K562 (cell line): ENCODE measurements at regions not wholly inside any gene's neighbourhood (a gene's known extent, or its start where the extent isn't known, plus 50 kb on each side); places are given as distances from the start of the nearest gene placed in this dataset.

ENCODE experiments used
- CC2D1A ChIP-seq: fragments of 450-650 bp; IDR thresholded peaks from 2 replicates; pipeline ENCODE4 v1.6.1; 2017; ENCODE audit warnings: mild to moderate bottlenecking
- ZNF134 ChIP-seq: fragments of 250-450 bp; sonication (Bioruptor Pico); conservative IDR thresholded peaks from 2 replicates; pipeline ENCODE4 v1.4.0; 2020
- ZNF143 ChIP-seq: sonication (generic); formaldehyde crosslinking; IDR thresholded peaks from 2 replicates; pipeline ENCODE4 v1.9.0; 2022; ENCODE audit warnings: mild to moderate bottlenecking, missing genetic modification reagents
- TF ChIP-seq, protein P1 (sequence below), 2 experiments: fragments of 450-650 bp; IDR thresholded peaks; 2 replicates each; pipeline ENCODE4 v1.6.1; 2016; ENCODE audit warnings: mild to moderate bottlenecking in 2 of 2, borderline replicate concordance in 1 of 2, low read depth in 1 of 2, moderate library complexity in 1 of 2
- TF ChIP-seq, protein P2 (sequence below): fragments of 250-450 bp; sonication (Bioruptor Pico); IDR thresholded peaks from 2 replicates; pipeline ENCODE4 v1.8.0; 2022; ENCODE audit warnings: inconsistent platforms, mild to moderate bottlenecking, moderate library complexity, borderline replicate concordance

DNA sequence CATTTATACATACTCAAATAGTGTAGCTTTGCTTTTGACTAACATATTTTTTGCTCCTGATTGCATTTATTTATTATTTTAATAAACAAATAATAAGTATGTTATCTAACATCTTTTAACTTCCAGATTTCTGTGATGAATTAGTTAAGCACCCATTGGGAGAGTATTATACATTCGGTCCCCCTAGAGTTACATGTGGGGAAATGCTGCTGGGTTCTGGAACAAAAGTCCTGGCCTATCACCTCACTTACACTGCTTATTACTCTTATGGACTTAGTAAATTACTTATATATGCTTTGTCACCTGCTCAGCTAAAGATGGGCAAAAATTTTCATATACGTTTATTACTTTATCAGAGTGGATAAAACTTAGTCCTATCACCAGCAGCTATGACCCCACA lies 1163.0 kb downstream of the FAM181B start (continued):
- TF ChIP-seq, protein P1, sequence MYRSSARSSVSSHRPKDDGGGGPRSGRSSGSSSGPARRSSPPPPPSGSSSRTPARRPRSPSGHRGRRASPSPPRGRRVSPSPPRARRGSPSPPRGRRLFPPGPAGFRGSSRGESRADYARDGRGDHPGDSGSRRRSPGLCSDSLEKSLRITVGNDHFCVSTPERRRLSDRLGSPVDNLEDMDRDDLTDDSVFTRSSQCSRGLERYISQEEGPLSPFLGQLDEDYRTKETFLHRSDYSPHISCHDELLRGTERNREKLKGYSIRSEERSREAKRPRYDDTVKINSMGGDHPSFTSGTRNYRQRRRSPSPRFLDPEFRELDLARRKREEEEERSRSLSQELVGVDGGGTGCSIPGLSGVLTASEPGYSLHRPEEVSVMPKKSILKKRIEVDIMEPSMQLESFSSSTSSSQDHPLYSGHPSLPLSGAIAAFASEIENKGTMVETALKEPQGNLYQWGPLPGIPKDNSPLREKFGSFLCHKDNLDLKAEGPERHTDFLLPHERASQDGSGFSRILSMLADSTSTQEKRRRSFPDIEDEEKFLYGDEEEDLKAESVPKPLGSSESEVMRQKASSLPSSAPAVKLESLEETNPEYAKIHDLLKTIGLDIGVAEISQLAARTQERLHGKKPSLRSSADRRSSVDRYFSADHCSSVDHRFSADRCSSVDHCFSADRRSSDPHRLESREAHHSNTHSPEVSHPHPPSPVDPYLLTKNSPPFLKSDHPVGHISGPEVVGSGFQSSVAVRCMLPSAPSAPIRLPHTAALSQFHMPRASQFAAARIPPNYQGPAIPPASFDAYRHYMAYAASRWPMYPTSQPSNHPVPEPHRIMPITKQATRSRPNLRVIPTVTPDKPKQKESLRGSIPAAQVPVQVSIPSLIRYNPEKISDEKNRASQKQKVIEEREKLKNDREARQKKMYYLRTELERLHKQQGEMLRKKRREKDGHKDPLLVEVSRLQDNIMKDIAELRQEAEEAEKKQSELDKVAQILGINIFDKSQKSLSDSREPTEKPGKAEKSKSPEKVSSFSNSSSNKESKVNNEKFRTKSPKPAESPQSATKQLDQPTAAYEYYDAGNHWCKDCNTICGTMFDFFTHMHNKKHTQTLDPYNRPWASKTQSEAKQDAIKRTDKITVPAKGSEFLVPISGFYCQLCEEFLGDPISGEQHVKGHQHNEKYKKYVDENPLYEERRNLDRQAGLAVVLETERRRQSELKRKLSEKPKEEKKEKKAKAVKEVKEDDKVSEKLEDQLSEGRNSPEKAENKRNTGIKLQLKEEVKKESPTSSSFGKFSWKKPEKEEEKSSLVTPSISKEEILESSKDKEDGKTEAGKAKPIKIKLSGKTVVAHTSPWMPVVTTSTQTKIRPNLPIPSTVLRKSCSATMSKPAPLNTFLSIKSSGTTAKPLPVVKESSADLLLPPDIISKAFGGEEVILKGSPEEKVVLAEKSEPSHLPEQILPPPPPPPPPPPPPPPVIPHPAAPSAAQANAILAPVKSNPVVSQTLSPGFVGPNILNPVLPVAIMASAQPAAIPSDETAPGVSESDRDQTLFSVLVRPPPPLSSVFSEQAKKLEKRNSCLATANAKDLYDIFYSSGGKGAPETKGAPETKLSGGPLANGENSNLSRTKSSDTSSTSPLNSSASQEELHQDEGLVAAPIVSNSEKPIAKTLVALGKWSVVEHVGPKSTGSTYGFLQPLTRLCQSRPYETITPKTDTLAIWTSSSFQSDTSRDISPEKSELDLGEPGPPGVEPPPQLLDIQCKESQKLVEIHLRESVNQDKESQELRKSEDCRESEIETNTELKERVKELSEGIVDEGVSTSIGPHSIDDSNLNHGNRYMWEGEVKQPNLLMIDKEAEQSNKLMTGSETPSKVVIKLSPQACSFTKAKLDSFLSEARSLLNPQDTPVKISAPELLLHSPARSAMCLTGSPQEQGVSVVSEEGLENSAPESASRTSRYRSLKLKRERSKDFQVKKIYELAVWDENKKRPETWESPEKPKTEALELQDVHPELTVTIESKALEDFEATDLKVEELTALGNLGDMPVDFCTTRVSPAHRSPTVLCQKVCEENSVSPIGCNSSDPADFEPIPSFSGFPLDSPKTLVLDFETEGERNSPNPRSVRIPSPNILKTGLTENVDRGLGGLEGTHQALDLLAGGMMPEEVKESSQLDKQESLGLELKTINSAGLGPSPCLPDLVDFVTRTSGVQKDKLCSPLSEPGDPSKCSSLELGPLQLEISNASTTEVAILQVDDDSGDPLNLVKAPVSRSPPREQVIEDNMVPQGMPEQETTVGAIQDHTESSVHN (IDR thresholded peaks at IDR 0.05; ENCODE audit: borderline replicate concordance in 1 of 2, low read depth in 1 of 2): no peak
- TF ChIP-seq ZNF134 (no peak), ZNF143 (CRISPR knock-in tag) (no peak), CC2D1A (no peak)
- TF ChIP-seq, protein P2, sequence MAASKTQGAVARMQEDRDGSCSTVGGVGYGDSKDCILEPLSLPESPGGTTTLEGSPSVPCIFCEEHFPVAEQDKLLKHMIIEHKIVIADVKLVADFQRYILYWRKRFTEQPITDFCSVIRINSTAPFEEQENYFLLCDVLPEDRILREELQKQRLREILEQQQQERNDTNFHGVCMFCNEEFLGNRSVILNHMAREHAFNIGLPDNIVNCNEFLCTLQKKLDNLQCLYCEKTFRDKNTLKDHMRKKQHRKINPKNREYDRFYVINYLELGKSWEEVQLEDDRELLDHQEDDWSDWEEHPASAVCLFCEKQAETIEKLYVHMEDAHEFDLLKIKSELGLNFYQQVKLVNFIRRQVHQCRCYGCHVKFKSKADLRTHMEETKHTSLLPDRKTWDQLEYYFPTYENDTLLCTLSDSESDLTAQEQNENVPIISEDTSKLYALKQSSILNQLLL (CRISPR knock-in tag): no peak
